COLO668 (cell line): ENCODE measurements at regions not wholly inside any gene's neighbourhood (a gene's known extent, or its start where the extent isn't known, plus 50 kb on each side); places are given as distances from the start of the nearest gene placed in this dataset.
A peak's percentile ranks its signal among the peaks of the same experiment; 100 is the strongest.
"Not testable (repeated sequence)": the region's sequence is repeated elsewhere in the genome, so short reads cannot be mapped to it uniquely, and the experiment has no call there.

Experiments
- DNase-seq: peaks from one replicate; lab custom pipeline; 2025; ENCODE audit not compliant: unreplicated experiment; lab: John Stamatoyannopoulos, UW

GRCh38 chr2:109690822-109691541 lies 76.8 kb downstream of the SOWAHC start:
- no peak for DNase-seq

GRCh38 chr2:109692013-109692743 lies 78.0 kb downstream of the SOWAHC start:
- DNase-seq, result no peak

GRCh38 chr2:109692831-109693230 lies 78.7 kb downstream of the SOWAHC start:
- DNase-seq, result not testable (repeated sequence)

- DNase-seq, result not testable (repeated sequence)
These were observed 79.1 kb downstream of the SOWAHC start for GRCh38 chr2:109693292-109693691.

- no peak for DNase-seq
These were observed 80.0 kb downstream of the SOWAHC start for GRCh38 chr2:109694190-109694589.

GRCh38 chr2:109695290-109695689 lies 81.1 kb downstream of the SOWAHC start:
- DNase-seq, result no peak

- DNase-seq, result no peak
These were observed 85.5 kb downstream of the SOWAHC start for GRCh38 chr2:109699646-109700045.

GRCh38 chr2:109700680-109701274 lies 86.6 kb downstream of the SOWAHC start:
- no peak for DNase-seq

GRCh38 chr2:109701362-109701761 lies 87.2 kb downstream of the SOWAHC start:
- no peak for DNase-seq

GRCh38 chr2:109702250-109702985 lies 88.3 kb downstream of the SOWAHC start:
- no peak for DNase-seq

- no peak for DNase-seq
These were observed 88.9 kb downstream of the SOWAHC start for GRCh38 chr2:109703077-109703476.

GRCh38 chr2:109703798-109704197 lies 89.6 kb downstream of the SOWAHC start:
- no peak for DNase-seq

- no peak for DNase-seq
These were observed 86.6 kb upstream of the RGPD5 start for GRCh38 chr2:109707281-109708147.

GRCh38 chr2:109710505-109711229 lies 83.4 kb upstream of the RGPD5 start:
- DNase-seq, result no peak

- DNase-seq, result no peak
These were observed 82.6 kb upstream of the RGPD5 start for GRCh38 chr2:109711230-109712122.

- DNase-seq, result no peak
These were observed 82.0 kb upstream of the RGPD5 start for GRCh38 chr2:109712123-109712449.

GRCh38 chr2:109712746-109713145 lies 81.4 kb upstream of the RGPD5 start:
- no peak for DNase-seq

- peak; percentile 13 for DNase-seq
These were observed 78.7 kb upstream of the RGPD5 start for GRCh38 chr2:109715313-109715805.

- DNase-seq, result not testable (repeated sequence)
These were observed 77.5 kb upstream of the RGPD5 start for GRCh38 chr2:109716596-109716995.
